ENCODE measurements at regions not wholly inside any gene's neighbourhood (a gene's known extent, or its start where the extent isn't known, plus 50 kb on each side); places are given as distances from the start of the nearest gene placed in this dataset.

GRCh38 chr11:130720232-130721022 is 195.9 kb downstream of the SNX19 start:
- DNase-seq = no peak

GRCh38 chr11:130721023-130721681 is 195.1 kb downstream of the SNX19 start:
- DNase-seq = no peak

- no peak for DNase-seq
Measured at GRCh38 chr11:130721736-130722135, 194.5 kb downstream of the SNX19 start.

GRCh38 chr11:130722401-130722800 is 193.9 kb downstream of the SNX19 start:
- DNase-seq = no peak

GRCh38 chr11:130725421-130726233 is 190.7 kb downstream of the SNX19 start:
- DNase-seq = no peak

- DNase-seq = no peak
Measured at GRCh38 chr11:130726234-130727037, 189.8 kb downstream of the SNX19 start.

GRCh38 chr11:130727157-130728119 is 188.8 kb downstream of the SNX19 start:
- DNase-seq = no peak

- DNase-seq = no peak
Measured at GRCh38 chr11:130728185-130729180, 187.8 kb downstream of the SNX19 start.

GRCh38 chr11:130729193-130729592 is 187.1 kb downstream of the SNX19 start:
- no peak for DNase-seq

- DNase-seq = no peak
Measured at GRCh38 chr11:130729678-130730300, 186.5 kb downstream of the SNX19 start.

- DNase-seq = no peak
Measured at GRCh38 chr11:130731401-130731800, 184.9 kb downstream of the SNX19 start.

- no peak for DNase-seq
Measured at GRCh38 chr11:130732476-130732875, 183.8 kb downstream of the SNX19 start.

GRCh38 chr11:130737041-130737830 is 179.0 kb downstream of the SNX19 start:
- no peak for DNase-seq

GRCh38 chr11:130737866-130738431 is 178.3 kb downstream of the SNX19 start:
- no peak for DNase-seq

- DNase-seq = no peak
Measured at GRCh38 chr11:130738611-130739010, 177.7 kb downstream of the SNX19 start.

GRCh38 chr11:130740819-130741218 is 175.5 kb downstream of the SNX19 start:
- no peak for DNase-seq

GRCh38 chr11:130744794-130745193 is 171.5 kb downstream of the SNX19 start:
- no peak for DNase-seq

GRCh38 chr11:130749216-130749615 is 167.1 kb downstream of the SNX19 start:
- no peak for DNase-seq
